Stimulated activated CD8-positive, alpha-beta memory T cell treated with anti-CD3 and anti-CD28 coated beads, Interleukin-15, amount 100 ng/mL, for 1 hour (primary cell): ENCODE measurements at regions not wholly inside any gene's neighbourhood (a gene's known extent, or its start where the extent isn't known, plus 50 kb on each side); places are given as distances from the start of the nearest gene placed in this dataset.
"Not testable (repeated sequence)": the region's sequence is repeated elsewhere in the genome, so short reads cannot be mapped to it uniquely, and the experiment has no call there.

Experiments
- DNase-seq: peaks from one replicate; pipeline ENCODE4 v3.0.0-alpha.2; 2020; ENCODE audit warnings: low read depth

- no peak for DNase-seq
These were observed 102.3 kb upstream of the IPO9 start for GRCh38 chr1:201726700-201727099.

- no peak for DNase-seq
These were observed 100.2 kb upstream of the IPO9 start for GRCh38 chr1:201728731-201729130.

- DNase-seq: no peak
These were observed 98.9 kb upstream of the IPO9 start for GRCh38 chr1:201729973-201730608.

GRCh38 chr1:201730611-201731010 is 98.3 kb upstream of the IPO9 start:
- no peak for DNase-seq

- no peak for DNase-seq
These were observed 97.8 kb upstream of the IPO9 start for GRCh38 chr1:201731142-201731541.

- DNase-seq: no peak
These were observed 97.4 kb upstream of the IPO9 start for GRCh38 chr1:201731592-201731991.

GRCh38 chr1:201732351-201732750 is 96.6 kb upstream of the IPO9 start:
- DNase-seq: no peak

- not testable (repeated sequence) for DNase-seq
These were observed 94.7 kb upstream of the IPO9 start for GRCh38 chr1:201734221-201734620.

- no peak for DNase-seq
These were observed 94.2 kb upstream of the IPO9 start for GRCh38 chr1:201734786-201735185.

GRCh38 chr1:201736707-201737320 is 92.1 kb upstream of the IPO9 start:
- no peak for DNase-seq

- no peak for DNase-seq
These were observed 91.5 kb upstream of the IPO9 start for GRCh38 chr1:201737352-201738060.

- DNase-seq: no peak
These were observed 89.9 kb upstream of the IPO9 start for GRCh38 chr1:201739080-201739479.

GRCh38 chr1:201739492-201740085 is 89.4 kb upstream of the IPO9 start:
- peak; percentile 14 for DNase-seq

GRCh38 chr1:201740086-201740541 is 88.8 kb upstream of the IPO9 start:
- no peak for DNase-seq

- DNase-seq: no peak
These were observed 88.3 kb upstream of the IPO9 start for GRCh38 chr1:201740670-201741111.

- DNase-seq: no peak
These were observed 87.1 kb upstream of the IPO9 start for GRCh38 chr1:201741763-201742342.

GRCh38 chr1:201742476-201742875 is 86.5 kb upstream of the IPO9 start:
- DNase-seq: no peak

- no peak for DNase-seq
These were observed 85.8 kb upstream of the IPO9 start for GRCh38 chr1:201742955-201743805.

GRCh38 chr1:201745023-201745422 is 83.9 kb upstream of the IPO9 start:
- DNase-seq: no peak

GRCh38 chr1:201746156-201746555 is 82.8 kb upstream of the IPO9 start:
- DNase-seq: no peak

- no peak for DNase-seq
These were observed 81.7 kb upstream of the IPO9 start for GRCh38 chr1:201747261-201747660.

- no peak for DNase-seq
These were observed 80.6 kb upstream of the IPO9 start for GRCh38 chr1:201748335-201748734.
